ENCODE measurements at regions not wholly inside any gene's neighbourhood (a gene's known extent, or its start where the extent isn't known, plus 50 kb on each side); places are given as distances from the start of the nearest gene placed in this dataset.

GRCh38 chr7:42489299-42489698 lies 252.3 kb upstream of the GLI3 start:
- Histone ChIP-seq H3K79me2 (ENCODE audit: insufficient read depth) (no peaks in the 10 kb centered on the region), H3K4me3 (ENCODE audit: low read depth in 2 of 2, low read length in 1 of 2) (no peak overlapping the region), H3K36me3 (replicated peaks in 1 of 2; ENCODE audit: control insufficient read depth in 1 of 2, insufficient read depth in 2 of 2, low read length in 1 of 2) (no peaks in the 10 kb centered on the region), H3K9me3 (no peaks in the 10 kb centered on the region), H3K9ac (no peak overlapping the region), H3K27me3 (ENCODE audit: insufficient read depth) (peaks cover 23% of the 10 kb centered on the region; the same call in 1 of the 2 replicates), H4K20me1 (ENCODE audit: insufficient read depth) (no peaks in the 10 kb centered on the region), H3F3A (replicated peaks; ENCODE audit: insufficient read depth) (peaks cover 7% of the 10 kb centered on the region), H3K4me1 (ENCODE audit: control insufficient read depth in 1 of 2, insufficient read depth in 2 of 2, low read depth in 1 of 2, low read length in 1 of 2) (no peaks in the 10 kb centered on the region; a peak in 1 of 4 replicates), H3K9me2 (no peaks in the 10 kb centered on the region; the same call in 1 of the 2 replicates), H3K27ac (ENCODE audit: low read depth in 2 of 2, low read length in 1 of 2) (no peak overlapping the region), H3K4me2 (no peak overlapping the region), H2AFZ (ENCODE audit: low read depth) (no peak overlapping the region)
- ChIA-PET POLR2A (no interaction called here), CTCF (no interaction called here)
- no peak for DNase-seq
- TF ChIP-seq SMC3 (IDR thresholded peaks at IDR 0.05; ENCODE audit: low read depth, low read length) (no peak), FOXJ3 (CRISPR knock-in tag; IDR thresholded peaks at IDR 0.05) (no peak), CHD2 (IDR thresholded peaks at IDR 0.05; ENCODE audit: low read length, partially characterized antibody) (no peak), ZBTB33 (IDR thresholded peaks at IDR 0.05; ENCODE audit: borderline replicate concordance, low read depth) (no peak), EP300 (IDR thresholded peaks at IDR 0.05; ENCODE audit: borderline replicate concordance in 1 of 2, low read depth in 1 of 2, low read length in 1 of 2) (no peak), GABPA (IDR thresholded peaks at IDR 0.05; ENCODE audit: low read depth) (no peak), PBX3 (IDR thresholded peaks at IDR 0.05) (no peak), MXI1 (IDR thresholded peaks at IDR 0.05; ENCODE audit: low read depth, low read length) (no peak), TAF1 (IDR thresholded peaks at IDR 0.05; ENCODE audit: borderline replicate concordance, low read depth, low read length) (no peak), RCOR1 (IDR thresholded peaks at IDR 0.05; ENCODE audit: low read length) (no peak), RFX5 (IDR thresholded peaks at IDR 0.05; ENCODE audit: low read length) (no peak), IRF3 (IDR thresholded peaks at IDR 0.05; ENCODE audit: low read depth, low read length) (no peak)
- TF ChIP-seq, protein P1, sequence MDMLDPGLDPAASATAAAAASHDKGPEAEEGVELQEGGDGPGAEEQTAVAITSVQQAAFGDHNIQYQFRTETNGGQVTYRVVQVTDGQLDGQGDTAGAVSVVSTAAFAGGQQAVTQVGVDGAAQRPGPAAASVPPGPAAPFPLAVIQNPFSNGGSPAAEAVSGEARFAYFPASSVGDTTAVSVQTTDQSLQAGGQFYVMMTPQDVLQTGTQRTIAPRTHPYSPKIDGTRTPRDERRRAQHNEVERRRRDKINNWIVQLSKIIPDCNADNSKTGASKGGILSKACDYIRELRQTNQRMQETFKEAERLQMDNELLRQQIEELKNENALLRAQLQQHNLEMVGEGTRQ (IDR thresholded peaks at IDR 0.05; ENCODE audit: borderline replicate concordance, low read depth, low read length), result no peak
- TF ChIP-seq, protein P2, sequence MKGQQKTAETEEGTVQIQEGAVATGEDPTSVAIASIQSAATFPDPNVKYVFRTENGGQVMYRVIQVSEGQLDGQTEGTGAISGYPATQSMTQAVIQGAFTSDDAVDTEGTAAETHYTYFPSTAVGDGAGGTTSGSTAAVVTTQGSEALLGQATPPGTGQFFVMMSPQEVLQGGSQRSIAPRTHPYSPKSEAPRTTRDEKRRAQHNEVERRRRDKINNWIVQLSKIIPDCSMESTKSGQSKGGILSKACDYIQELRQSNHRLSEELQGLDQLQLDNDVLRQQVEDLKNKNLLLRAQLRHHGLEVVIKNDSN (IDR thresholded peaks at IDR 0.05; ENCODE audit: borderline replicate concordance, low read depth), result no peak
- TF ChIP-seq, protein P3, sequence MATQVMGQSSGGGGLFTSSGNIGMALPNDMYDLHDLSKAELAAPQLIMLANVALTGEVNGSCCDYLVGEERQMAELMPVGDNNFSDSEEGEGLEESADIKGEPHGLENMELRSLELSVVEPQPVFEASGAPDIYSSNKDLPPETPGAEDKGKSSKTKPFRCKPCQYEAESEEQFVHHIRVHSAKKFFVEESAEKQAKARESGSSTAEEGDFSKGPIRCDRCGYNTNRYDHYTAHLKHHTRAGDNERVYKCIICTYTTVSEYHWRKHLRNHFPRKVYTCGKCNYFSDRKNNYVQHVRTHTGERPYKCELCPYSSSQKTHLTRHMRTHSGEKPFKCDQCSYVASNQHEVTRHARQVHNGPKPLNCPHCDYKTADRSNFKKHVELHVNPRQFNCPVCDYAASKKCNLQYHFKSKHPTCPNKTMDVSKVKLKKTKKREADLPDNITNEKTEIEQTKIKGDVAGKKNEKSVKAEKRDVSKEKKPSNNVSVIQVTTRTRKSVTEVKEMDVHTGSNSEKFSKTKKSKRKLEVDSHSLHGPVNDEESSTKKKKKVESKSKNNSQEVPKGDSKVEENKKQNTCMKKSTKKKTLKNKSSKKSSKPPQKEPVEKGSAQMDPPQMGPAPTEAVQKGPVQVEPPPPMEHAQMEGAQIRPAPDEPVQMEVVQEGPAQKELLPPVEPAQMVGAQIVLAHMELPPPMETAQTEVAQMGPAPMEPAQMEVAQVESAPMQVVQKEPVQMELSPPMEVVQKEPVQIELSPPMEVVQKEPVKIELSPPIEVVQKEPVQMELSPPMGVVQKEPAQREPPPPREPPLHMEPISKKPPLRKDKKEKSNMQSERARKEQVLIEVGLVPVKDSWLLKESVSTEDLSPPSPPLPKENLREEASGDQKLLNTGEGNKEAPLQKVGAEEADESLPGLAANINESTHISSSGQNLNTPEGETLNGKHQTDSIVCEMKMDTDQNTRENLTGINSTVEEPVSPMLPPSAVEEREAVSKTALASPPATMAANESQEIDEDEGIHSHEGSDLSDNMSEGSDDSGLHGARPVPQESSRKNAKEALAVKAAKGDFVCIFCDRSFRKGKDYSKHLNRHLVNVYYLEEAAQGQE (IDR thresholded peaks at IDR 0.05; ENCODE audit: low read depth, low read length), result no peak

Measured in SK-N-SH (cell line).